ENCODE measurements at regions not wholly inside any gene's neighbourhood (a gene's known extent, or its start where the extent isn't known, plus 50 kb on each side); places are given as distances from the start of the nearest gene placed in this dataset.

DNA sequence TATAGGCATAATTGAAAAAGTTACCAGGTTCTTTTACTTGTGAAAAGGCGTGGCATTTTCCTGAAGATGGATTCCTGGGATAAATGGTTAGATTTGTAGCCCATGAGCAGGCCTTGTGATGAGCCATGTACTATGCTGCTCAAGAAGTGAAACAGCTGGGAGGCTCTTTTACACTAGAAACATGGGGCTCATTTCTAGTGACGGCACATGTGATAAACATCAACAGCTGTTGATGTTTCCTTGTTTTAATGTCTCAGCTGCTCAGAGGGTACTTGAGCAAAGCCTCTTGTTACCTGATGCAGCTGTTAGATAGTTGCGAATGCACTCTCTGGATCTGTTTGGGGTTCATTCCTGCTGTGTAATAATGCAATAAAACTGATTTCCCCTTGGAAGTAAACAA is 396.8 kb downstream of the GUCY1A2 start:
- Histone ChIP-seq H3K9me3 (ENCODE audit: control insufficient read depth, insufficient read depth, low read length) (no peaks in the 10 kb centered on the region), H4K20me1 (ENCODE audit: control insufficient read depth, insufficient read depth, low read depth, low read length) (no peaks in the 10 kb centered on the region), H3K36me3 (ENCODE audit: control insufficient read depth, low read length) (no peaks in the 10 kb centered on the region), H3K4me3 (ENCODE audit: low read length) (no peak overlapping the region), H3K9me2 (replicated peaks; ENCODE audit: control insufficient read depth, low read length) (no peaks in the 10 kb centered on the region), H3K79me2 (ENCODE audit: control insufficient read depth, low read length) (no peaks in the 10 kb centered on the region), H3K4me1 (ENCODE audit: control insufficient read depth, low read length) (no peaks in the 10 kb centered on the region), H3K27me3 (ENCODE audit: control insufficient read depth, low read length) (no peaks in the 10 kb centered on the region), H3F3A (ENCODE audit: control insufficient read depth, insufficient read depth) (no peaks in the 10 kb centered on the region), H3K4me2 (ENCODE audit: low read length) (no peak overlapping the region), H3K27ac (ENCODE audit: low read depth, low read length) (no peak overlapping the region)
- TF ChIP-seq, protein P1, sequence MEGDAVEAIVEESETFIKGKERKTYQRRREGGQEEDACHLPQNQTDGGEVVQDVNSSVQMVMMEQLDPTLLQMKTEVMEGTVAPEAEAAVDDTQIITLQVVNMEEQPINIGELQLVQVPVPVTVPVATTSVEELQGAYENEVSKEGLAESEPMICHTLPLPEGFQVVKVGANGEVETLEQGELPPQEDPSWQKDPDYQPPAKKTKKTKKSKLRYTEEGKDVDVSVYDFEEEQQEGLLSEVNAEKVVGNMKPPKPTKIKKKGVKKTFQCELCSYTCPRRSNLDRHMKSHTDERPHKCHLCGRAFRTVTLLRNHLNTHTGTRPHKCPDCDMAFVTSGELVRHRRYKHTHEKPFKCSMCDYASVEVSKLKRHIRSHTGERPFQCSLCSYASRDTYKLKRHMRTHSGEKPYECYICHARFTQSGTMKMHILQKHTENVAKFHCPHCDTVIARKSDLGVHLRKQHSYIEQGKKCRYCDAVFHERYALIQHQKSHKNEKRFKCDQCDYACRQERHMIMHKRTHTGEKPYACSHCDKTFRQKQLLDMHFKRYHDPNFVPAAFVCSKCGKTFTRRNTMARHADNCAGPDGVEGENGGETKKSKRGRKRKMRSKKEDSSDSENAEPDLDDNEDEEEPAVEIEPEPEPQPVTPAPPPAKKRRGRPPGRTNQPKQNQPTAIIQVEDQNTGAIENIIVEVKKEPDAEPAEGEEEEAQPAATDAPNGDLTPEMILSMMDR (IDR thresholded peaks at IDR 0.05; ENCODE audit: low read depth, low read length, poor library complexity, severe bottlenecking) = no peak
- no peak for TF ChIP-seq EZH2phosphoT487 (IDR thresholded peaks at IDR 0.05; ENCODE audit: borderline replicate concordance, low read length)
